Right ventricle myocardium inferior (tissue), 1 donor: ENCODE measurements at regions not wholly inside any gene's neighbourhood (a gene's known extent, or its start where the extent isn't known, plus 50 kb on each side); places are given as distances from the start of the nearest gene placed in this dataset.

Source experiments
- ATAC-seq: fragments of 200-7000 bp; cut with Tn5 transposase; one replicate; pipeline ENCODE4 v1.9.1; 2020; ENCODE audit warnings: mild to moderate bottlenecking, moderate library complexity
- DNase-seq: peaks from one replicate; pipeline ENCODE4 v3.0.0; 2021; ENCODE audit errors: missing footprints
- intact Hi-C: fragments of 100-400 bp; cut with DNase I; formaldehyde crosslinking; loops from one replicate; pipeline ENCODE4 v1.11.0; 2022
- donor health status: DM: no; HTN: yes; CAD: no; lungs with severe emphysema.

- DNase-seq (no peak), ATAC-seq (no peak)
- intact Hi-C loops: no loop called here
Observed at GRCh38 chr14:42732005-42732404, 1125.3 kb downstream of the LRFN5 start.

GRCh38 chr14:42731480-42731879 is 1124.8 kb downstream of the LRFN5 start:
- no peak for ATAC-seq
- intact Hi-C loops: no loop called here
- no peak for DNase-seq

GRCh38 chr14:42729681-42730080 is 1123.0 kb downstream of the LRFN5 start:
- DNase-seq (no peak), ATAC-seq (no peak)
- intact Hi-C loops: no loop called here

- ATAC-seq (no peak), DNase-seq (no peak)
- intact Hi-C loops: no loop called here
Observed at GRCh38 chr14:42719391-42719790, 1112.7 kb downstream of the LRFN5 start.

GRCh38 chr14:42715316-42715715 is 1108.6 kb downstream of the LRFN5 start:
- DNase-seq (no peak), ATAC-seq (no peak)
- intact Hi-C loops: no loop called here

GRCh38 chr14:42710071-42710470 is 1103.4 kb downstream of the LRFN5 start:
- ATAC-seq (no peak), DNase-seq (no peak)
- intact Hi-C loops: no loop called here

GRCh38 chr14:42703501-42703900 is 1096.8 kb downstream of the LRFN5 start:
- DNase-seq: no peak
- ATAC-seq: no peak
- intact Hi-C loops: no loop called here

- intact Hi-C loops: no loop called here
- no peak for ATAC-seq
- no peak for DNase-seq
Observed at GRCh38 chr14:42687421-42687820, 1080.7 kb downstream of the LRFN5 start.

- ATAC-seq (no peak), DNase-seq (no peak)
- intact Hi-C loops: no loop called here
Observed at GRCh38 chr14:42683707-42684106, 1077.0 kb downstream of the LRFN5 start.

- DNase-seq: no peak
- no peak for ATAC-seq
- intact Hi-C loops: no loop called here
Observed at GRCh38 chr14:42676636-42677035, 1070.0 kb downstream of the LRFN5 start.

- no peak for ATAC-seq
- no peak for DNase-seq
- intact Hi-C loops: no loop called here
Observed at GRCh38 chr14:42673963-42674362, 1067.3 kb downstream of the LRFN5 start.

- no peak for DNase-seq
- ATAC-seq: no peak
- intact Hi-C loops: no loop called here
Observed at GRCh38 chr14:42671636-42672035, 1065.0 kb downstream of the LRFN5 start.

- DNase-seq: no peak
- intact Hi-C loops: no loop called here
- no peak for ATAC-seq
Observed at GRCh38 chr14:42665083-42665482, 1058.4 kb downstream of the LRFN5 start.

- no peak for DNase-seq
- intact Hi-C loops: no loop called here
- ATAC-seq: no peak
Observed at GRCh38 chr14:42664190-42664589, 1057.5 kb downstream of the LRFN5 start.

GRCh38 chr14:42654707-42655106 is 1048.0 kb downstream of the LRFN5 start:
- no peak for DNase-seq
- intact Hi-C loops: no loop called here
- no peak for ATAC-seq

GRCh38 chr14:42642787-42643186 is 1036.1 kb downstream of the LRFN5 start:
- no peak for DNase-seq
- ATAC-seq: no peak
- intact Hi-C loops: no loop called here

GRCh38 chr14:42633504-42634095 is 1026.9 kb downstream of the LRFN5 start:
- intact Hi-C loops: no loop called here
- DNase-seq: no peak
- ATAC-seq: no peak

GRCh38 chr14:42629553-42629952 is 1022.9 kb downstream of the LRFN5 start:
- ATAC-seq: no peak
- intact Hi-C loops: no loop called here
- no peak for DNase-seq

GRCh38 chr14:42628602-42629001 is 1021.9 kb downstream of the LRFN5 start:
- no peak for ATAC-seq
- intact Hi-C loops: no loop called here
- DNase-seq: no peak

- ATAC-seq: no peak
- intact Hi-C loops: no loop called here
Observed at GRCh38 chr14:42626986-42627385, 1020.3 kb downstream of the LRFN5 start.

GRCh38 chr14:42624980-42625761 is 1018.5 kb downstream of the LRFN5 start:
- ATAC-seq: no peak
- intact Hi-C loops: no loop called here
- no peak for DNase-seq

More at GRCh38 chr14:42626986-42627385, 1020.3 kb downstream of the LRFN5 start:
- DNase-seq: no peak
